Central memory CD8-positive, alpha-beta T cell (primary cell): ENCODE measurements at regions not wholly inside any gene's neighbourhood (a gene's known extent, or its start where the extent isn't known, plus 50 kb on each side); places are given as distances from the start of the nearest gene placed in this dataset.

Source experiments
- ATAC-seq: fragments of 150-1000 bp; cut with Tn5 transposase; replicated peaks from 2 replicates; pipeline ENCODE4 v1.10.0; 2022; ENCODE audit warnings: mild to moderate bottlenecking, moderate FRiP score, moderate number of reproducible peaks; ENCODE audit not compliant: poor library complexity, severe bottlenecking; ENCODE audit errors: extremely low read depth
- DNase-seq, 2 donors: peaks; one replicate each; pipeline ENCODE4 v3.0.0; 2021; ENCODE audit warnings: low spot score in 2 of 2
- H3K27ac Mint-ChIP-seq: one replicate; pipeline ENCODE4 v1.8.0; 2022; ENCODE audit warnings: low read depth, mild to moderate bottlenecking, moderate library complexity, mixed read lengths
- H3K27me3 Mint-ChIP-seq: one replicate; pipeline ENCODE4 v1.8.0; 2022; ENCODE audit warnings: mixed read lengths
- H3K36me3 Mint-ChIP-seq: one replicate; pipeline ENCODE4 v1.8.0; 2022; ENCODE audit warnings: mild to moderate bottlenecking, moderate library complexity, mixed read lengths; ENCODE audit not compliant: insufficient read depth
- H3K4me1 Mint-ChIP-seq: one replicate; pipeline ENCODE4 v1.8.0; 2022; ENCODE audit warnings: mixed read lengths
- H3K4me3 Mint-ChIP-seq: one replicate; pipeline ENCODE4 v1.8.0; 2022; ENCODE audit warnings: mild to moderate bottlenecking, moderate library complexity, mixed read lengths
- H3K9me3 Mint-ChIP-seq: one replicate; pipeline ENCODE4 v1.8.0; 2022; ENCODE audit warnings: mixed read lengths

DNA sequence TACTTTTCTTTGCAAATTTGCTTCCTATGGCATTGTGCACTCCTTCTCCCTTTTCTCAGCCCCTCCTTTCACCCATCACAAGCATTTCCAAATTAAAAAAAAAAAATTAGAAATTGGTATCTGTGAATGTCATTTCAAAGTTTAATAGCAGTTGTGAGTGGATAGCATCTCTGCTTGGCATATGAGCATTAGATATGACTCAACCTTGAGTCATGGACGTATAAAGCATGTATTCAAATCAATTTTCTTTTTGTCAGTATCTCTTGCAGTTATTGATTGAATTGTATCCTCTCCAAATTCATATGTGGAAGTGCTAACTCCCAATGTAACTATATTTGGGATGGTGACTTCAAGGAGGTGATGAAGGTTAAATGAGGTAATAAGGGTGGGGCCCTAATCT, 60.1 kb upstream of the MAP3K7 start:
- Mint-ChIP-seq H3K4me3 (no peak overlapping the region), H3K9me3 (no peaks in the 10 kb centered on the region), H3K27me3 (peaks cover 42% of the 10 kb centered on the region), H3K36me3 (no peaks in the 10 kb centered on the region), H3K27ac (no peak overlapping the region), H3K4me1 (peaks cover 4% of the 10 kb centered on the region)
- DNase-seq (no peak), ATAC-seq (no peak)

DNA sequence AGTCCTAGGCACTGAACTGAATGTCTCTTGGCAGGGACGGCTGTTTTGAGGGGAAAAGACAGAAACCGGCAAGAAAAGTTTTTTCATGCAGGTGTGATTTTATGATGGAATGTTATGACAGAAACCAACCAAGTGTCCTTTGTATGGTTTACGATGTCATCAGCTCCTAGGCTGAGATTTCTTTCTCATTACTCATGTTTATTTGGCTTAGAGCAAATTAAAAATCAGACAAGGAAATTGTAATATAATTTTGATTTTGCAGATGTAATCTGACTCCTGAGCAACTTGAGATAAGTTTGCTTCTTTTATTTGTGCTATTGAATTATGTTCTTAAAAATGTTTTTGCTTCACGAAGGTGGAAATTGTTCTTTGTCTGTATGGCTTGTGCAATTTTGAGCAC, 58.8 kb upstream of the MAP3K7 start:
- Mint-ChIP-seq H3K36me3 (no peaks in the 10 kb centered on the region), H3K27me3 (peaks cover 50% of the 10 kb centered on the region), H3K4me1 (peaks cover 4% of the 10 kb centered on the region), H3K9me3 (no peaks in the 10 kb centered on the region), H3K27ac (no peak overlapping the region), H3K4me3 (no peak overlapping the region)
- DNase-seq (no peak), ATAC-seq (no peak)

DNA sequence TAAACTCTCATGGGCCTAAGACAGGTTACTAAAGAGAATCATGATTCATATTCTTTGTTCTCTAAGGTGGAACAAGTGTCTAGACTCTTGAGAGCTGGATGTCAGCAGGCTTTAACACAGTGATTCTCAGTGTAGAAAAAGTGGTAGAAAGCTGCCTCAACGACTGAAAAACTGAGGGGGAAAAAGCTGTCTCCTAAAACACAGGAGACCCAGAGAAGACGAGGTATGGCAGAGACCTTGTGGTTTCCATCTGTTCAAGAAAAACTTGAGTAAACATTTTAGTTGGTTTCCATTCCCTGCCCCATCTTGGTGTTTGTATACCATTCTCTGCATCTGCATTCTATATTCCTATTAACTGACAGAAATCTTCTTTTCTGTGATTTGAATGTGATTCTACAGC, 57.6 kb upstream of the MAP3K7 start:
- H3K27me3 Mint-ChIP-seq: peaks cover 47% of the 10 kb centered on the region
- DNase-seq (no peak), ATAC-seq (no peak)
- H3K9me3 Mint-ChIP-seq: no peaks in the 10 kb centered on the region
- no peaks in the 10 kb centered on the region for H3K36me3 Mint-ChIP-seq
- H3K27ac Mint-ChIP-seq: no peak overlapping the region
- no peaks in the 10 kb centered on the region for H3K4me1 Mint-ChIP-seq
- H3K4me3 Mint-ChIP-seq: no peak overlapping the region

DNA sequence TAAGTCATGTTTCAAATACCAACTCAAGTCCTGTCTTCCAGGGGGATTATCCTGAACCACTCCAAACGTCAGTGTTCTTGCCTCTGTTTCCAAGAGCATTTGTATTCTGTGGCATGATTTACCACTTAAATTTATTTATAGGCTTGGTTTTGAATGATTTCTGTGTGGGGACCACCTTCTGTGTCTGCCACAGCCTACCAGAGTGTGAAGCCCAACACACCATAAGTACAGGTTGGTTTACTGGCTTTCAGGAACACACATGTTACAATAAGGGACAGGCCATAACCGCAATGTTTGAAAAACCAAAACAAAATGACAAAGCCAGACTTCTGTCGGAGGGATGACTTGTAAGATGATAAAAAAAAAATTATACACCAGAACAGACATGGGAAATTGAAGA, 56.5 kb upstream of the MAP3K7 start:
- Mint-ChIP-seq H3K27ac (no peak overlapping the region), H3K9me3 (peaks cover 1% of the 10 kb centered on the region), H3K4me3 (no peak overlapping the region), H3K27me3 (peaks cover 58% of the 10 kb centered on the region), H3K36me3 (no peaks in the 10 kb centered on the region), H3K4me1 (no peaks in the 10 kb centered on the region)
- ATAC-seq (no peak), DNase-seq (no peak)

GRCh38 chr6:90637320-90637719, 50.4 kb upstream of the MAP3K7 start:
- Mint-ChIP-seq H3K27me3 (peaks cover 49% of the 10 kb centered on the region), H3K9me3 (peaks cover 8% of the 10 kb centered on the region), H3K4me3 (no peak overlapping the region), H3K27ac (no peak overlapping the region), H3K4me1 (no peaks in the 10 kb centered on the region), H3K36me3 (peaks cover 1% of the 10 kb centered on the region)
- no peak for DNase-seq
- no peak for ATAC-seq
